A673 (cell line): ENCODE measurements at regions not wholly inside any gene's neighbourhood (a gene's known extent, or its start where the extent isn't known, plus 50 kb on each side); places are given as distances from the start of the nearest gene placed in this dataset.
"Not testable (repeated sequence)": the region's sequence is repeated elsewhere in the genome, so short reads cannot be mapped to it uniquely, and the experiment has no call there.

Experiments used
- BruUV-seq: library from RNA; stranded (reverse); fragments of 400-500 nt; replicated peaks from 2 replicates; lab custom pipeline; 2021; lab: Mats Ljungman, UMichigan
- CTCF ChIA-PET: fragments of 300-600 bp; sonication (Branson Sonifier 250); formaldehyde crosslinking; loops from one replicate; lab custom pipeline; 2022; ENCODE audit warnings: antibody characterized with exemption; lab: Charles Lee
- POLR2A ChIA-PET: fragments of 300-600 bp; sonication (Branson Sonifier 250); formaldehyde crosslinking; loops from one replicate; lab custom pipeline; 2022; ENCODE audit warnings: antibody characterized with exemption; ENCODE audit not compliant: low non-redundant PET; lab: Charles Lee
- DNase-seq: peaks from one replicate; pipeline ENCODE4 v3.0.0-alpha.2; 2015; ENCODE audit warnings: low spot score
- H3K27ac ChIP-seq: fragments of 200-600 bp; sonication (generic); 2 replicates; pipeline ENCODE4 v1.5.1; 2016; ENCODE audit warnings: mixed run types, low read depth, mild to moderate bottlenecking, mixed read lengths, antibody characterized with exemption, low read length; ENCODE audit not compliant: poor library complexity, severe bottlenecking
- H3K27me3 ChIP-seq: fragments of 200-600 bp; sonication (generic); replicated peaks from 2 replicates; pipeline ENCODE4 v1.6.1; 2017; ENCODE audit warnings: mixed run types, low read depth, mild to moderate bottlenecking, mixed read lengths, antibody characterized with exemption, low read length; ENCODE audit not compliant: insufficient read depth, poor library complexity
- H3K36me3 ChIP-seq: fragments of 200-600 bp; sonication (generic); 2 replicates; pipeline ENCODE4 v1.6.1; 2016; ENCODE audit warnings: mixed run types, mild to moderate bottlenecking, mixed read lengths, antibody characterized with exemption, low read length; ENCODE audit not compliant: insufficient read depth, poor library complexity, severe bottlenecking
- H3K4me1 ChIP-seq: fragments of 200-600 bp; sonication (generic); 2 replicates; pipeline ENCODE4 v1.6.1; 2017; ENCODE audit warnings: mixed run types, mild to moderate bottlenecking, mixed read lengths, antibody characterized with exemption, low read length; ENCODE audit not compliant: insufficient read depth, poor library complexity, severe bottlenecking
- H3K4me3 ChIP-seq: fragments of 200-600 bp; sonication (generic); 2 replicates; pipeline ENCODE4 v1.5.1; 2016; ENCODE audit warnings: low read depth, mixed run types, mild to moderate bottlenecking, mixed read lengths, low read length; ENCODE audit not compliant: poor library complexity, severe bottlenecking
- H3K9me3 ChIP-seq: fragments of 200-600 bp; sonication (generic); 2 replicates; pipeline ENCODE4 v1.6.1; 2016; ENCODE audit warnings: mixed run types, low read depth, mild to moderate bottlenecking, mixed read lengths, antibody characterized with exemption, low read length; ENCODE audit not compliant: poor library complexity, severe bottlenecking
- EZH2 ChIP-seq: fragments of 200-600 bp; sonication (generic); IDR thresholded peaks from 2 replicates; pipeline ENCODE4 v1.6.1; 2017; ENCODE audit warnings: borderline replicate concordance, low read depth, mild to moderate bottlenecking, mixed read lengths, antibody characterized with exemption, low read length; ENCODE audit not compliant: poor library complexity, severe bottlenecking
- intact Hi-C: fragments of 100-400 bp; cut with micrococcal nuclease; formaldehyde crosslinking; loops from one replicate; pipeline ENCODE4 v1.10.0; 2022; ENCODE audit not compliant: unreplicated experiment
- TF ChIP-seq, protein P1 (sequence below): fragments of 300-800, 200-600 bp; sonication (generic); conservative IDR thresholded peaks from 2 replicates; pipeline ENCODE4 v1.5.1; 2017; ENCODE audit warnings: low read depth, mild to moderate bottlenecking, antibody characterized with exemption, low read length, moderate library complexity, mixed read lengths

DNA sequence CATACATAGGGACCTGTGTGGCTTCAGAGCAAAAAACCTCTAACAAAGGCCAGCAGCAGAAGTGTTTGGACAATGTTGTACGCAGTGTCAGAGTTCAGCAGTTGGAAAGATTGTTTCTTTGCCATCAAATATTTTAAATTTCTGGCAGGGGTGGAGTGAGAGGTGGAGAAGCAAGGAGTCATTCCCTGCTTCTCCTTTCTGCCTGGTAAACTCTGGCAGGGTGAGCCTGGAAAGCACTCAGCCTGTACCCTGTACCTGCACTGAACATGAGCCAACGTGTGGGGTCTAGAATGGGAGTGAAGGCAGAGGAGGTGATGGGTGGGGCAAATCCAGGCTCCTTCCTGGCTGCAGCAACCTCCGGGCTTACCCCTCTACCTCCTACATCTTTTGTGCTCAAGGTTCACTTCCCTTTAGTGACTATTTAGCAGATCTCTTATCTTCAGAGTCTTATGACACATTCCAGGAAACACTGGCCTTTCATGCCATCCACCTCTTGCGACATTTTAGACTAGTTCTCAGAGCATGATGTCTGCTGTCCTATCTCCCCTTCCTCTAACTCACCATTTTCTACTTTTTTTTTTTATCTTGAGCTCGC, 445.0 kb upstream of the PIK3R1 start:
- Histone ChIP-seq H3K27me3 (no peaks in the 10 kb centered on the region), H3K36me3 (no peaks in the 10 kb centered on the region), H3K4me3 (no peak overlapping the region), H3K9me3 (no peaks in the 10 kb centered on the region), H3K27ac (no peak overlapping the region), H3K4me1 (no peaks in the 10 kb centered on the region)
- DNase-seq = no peak
- BruUV-seq = no TSS peak
- intact Hi-C loops = no loop called here
- CTCF ChIA-PET = no interaction called here
- POLR2A ChIA-PET = no interaction called here
- TF ChIP-seq, protein P1, sequence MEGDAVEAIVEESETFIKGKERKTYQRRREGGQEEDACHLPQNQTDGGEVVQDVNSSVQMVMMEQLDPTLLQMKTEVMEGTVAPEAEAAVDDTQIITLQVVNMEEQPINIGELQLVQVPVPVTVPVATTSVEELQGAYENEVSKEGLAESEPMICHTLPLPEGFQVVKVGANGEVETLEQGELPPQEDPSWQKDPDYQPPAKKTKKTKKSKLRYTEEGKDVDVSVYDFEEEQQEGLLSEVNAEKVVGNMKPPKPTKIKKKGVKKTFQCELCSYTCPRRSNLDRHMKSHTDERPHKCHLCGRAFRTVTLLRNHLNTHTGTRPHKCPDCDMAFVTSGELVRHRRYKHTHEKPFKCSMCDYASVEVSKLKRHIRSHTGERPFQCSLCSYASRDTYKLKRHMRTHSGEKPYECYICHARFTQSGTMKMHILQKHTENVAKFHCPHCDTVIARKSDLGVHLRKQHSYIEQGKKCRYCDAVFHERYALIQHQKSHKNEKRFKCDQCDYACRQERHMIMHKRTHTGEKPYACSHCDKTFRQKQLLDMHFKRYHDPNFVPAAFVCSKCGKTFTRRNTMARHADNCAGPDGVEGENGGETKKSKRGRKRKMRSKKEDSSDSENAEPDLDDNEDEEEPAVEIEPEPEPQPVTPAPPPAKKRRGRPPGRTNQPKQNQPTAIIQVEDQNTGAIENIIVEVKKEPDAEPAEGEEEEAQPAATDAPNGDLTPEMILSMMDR = no peak
- TF ChIP-seq EZH2 = no peak

DNA sequence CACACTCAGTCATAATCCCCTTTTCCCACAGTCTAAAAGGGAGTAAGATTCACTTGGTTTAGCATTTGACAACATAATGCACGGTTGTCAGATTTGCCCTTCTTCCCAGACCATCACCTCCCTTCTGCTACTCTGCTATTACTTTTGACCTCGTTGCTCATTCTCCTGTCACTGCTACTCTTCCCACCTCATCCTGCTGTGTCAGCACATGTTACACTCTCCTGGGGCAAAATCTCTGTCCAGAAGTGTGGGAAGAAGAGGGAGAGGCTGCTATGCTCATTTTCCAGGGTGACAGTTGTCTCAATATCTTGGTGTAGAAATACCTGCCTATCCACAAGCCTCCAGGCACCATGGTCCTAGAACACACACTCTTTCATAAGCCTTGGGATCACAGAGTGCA, 449.9 kb upstream of the PIK3R1 start:
- H3K4me3 ChIP-seq = no peak overlapping the region
- H3K27me3 ChIP-seq = no peaks in the 10 kb centered on the region
- BruUV-seq = no TSS peak
- no peaks in the 10 kb centered on the region for H3K36me3 ChIP-seq
- intact Hi-C loops = no loop called here
- TF ChIP-seq EZH2 = no peak
- TF ChIP-seq, protein P1 = no peak
- ChIA-PET POLR2A (no interaction called here), CTCF (no interaction called here)
- H3K4me1 ChIP-seq = no peaks in the 10 kb centered on the region
- no peak overlapping the region for H3K27ac ChIP-seq
- no peaks in the 10 kb centered on the region for H3K9me3 ChIP-seq
- DNase-seq = no peak

DNA sequence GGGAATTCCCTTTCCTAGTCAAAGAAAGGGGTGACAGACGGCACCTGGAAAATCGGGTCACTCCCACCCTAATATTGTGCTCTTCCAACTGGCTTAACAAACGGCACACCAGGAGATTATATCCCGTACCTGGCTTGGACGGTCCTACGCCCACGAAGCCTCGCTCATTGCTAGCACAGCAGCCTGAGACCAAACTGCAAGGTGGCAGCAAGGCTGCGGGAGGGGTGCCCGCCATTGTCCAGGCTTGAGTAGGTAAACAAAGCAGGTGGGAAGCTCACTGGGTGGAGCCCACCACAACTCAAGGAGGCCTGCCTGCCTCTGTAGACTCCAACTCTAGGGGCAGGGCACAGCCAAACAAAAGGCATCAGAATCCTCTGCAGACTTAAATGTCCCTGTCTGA, 457.8 kb upstream of the PIK3R1 start:
- H3K4me3 ChIP-seq, BruUV-seq, H3K9me3 ChIP-seq, POLR2A ChIA-PET, H3K27me3 ChIP-seq, H3K27ac ChIP-seq, intact Hi-C loops, DNase-seq, H3K4me1 ChIP-seq, CTCF ChIA-PET, H3K36me3 ChIP-seq: not testable (repeated sequence)

DNA sequence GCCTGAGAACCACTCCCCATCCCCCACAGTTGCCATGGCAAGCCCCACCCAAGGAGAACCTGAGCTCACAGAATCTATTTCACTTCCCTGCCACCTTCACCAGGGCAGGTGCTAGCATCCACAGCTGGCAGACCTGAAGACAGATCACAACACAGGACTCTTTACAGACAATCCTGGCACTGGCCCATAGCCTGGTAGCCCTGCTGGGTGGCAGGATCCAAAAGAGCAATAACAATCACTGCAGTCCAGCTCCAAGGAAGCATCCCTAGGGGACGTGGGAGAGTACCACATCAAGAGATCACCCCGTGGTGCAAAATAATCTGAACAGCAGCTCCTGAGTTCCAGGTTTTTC, 463.2 kb upstream of the PIK3R1 start:
- Histone ChIP-seq H3K4me3 (no peak overlapping the region), H3K9me3 (no peaks in the 10 kb centered on the region), H3K4me1 (no peaks in the 10 kb centered on the region), H3K27me3 (no peaks in the 10 kb centered on the region), H3K27ac (no peak overlapping the region), H3K36me3 (no peaks in the 10 kb centered on the region)
- no peak for DNase-seq
- POLR2A ChIA-PET = no interaction called here
- CTCF ChIA-PET = no interaction called here
- no TSS peak for BruUV-seq
- TF ChIP-seq, protein P1 = no peak
- no peak for TF ChIP-seq EZH2
- intact Hi-C loops = no loop called here
